Fibroblast of the aortic adventitia (primary cell): ENCODE measurements at regions not wholly inside any gene's neighbourhood (a gene's known extent, or its start where the extent isn't known, plus 50 kb on each side); places are given as distances from the start of the nearest gene placed in this dataset.

ENCODE experiments used
- DNase-seq: peaks from one replicate; pipeline ENCODE4 v3.0.0-alpha.2; 2010; ENCODE audit warnings: low read depth
- H3K4me3 ChIP-seq: 2 replicates; pipeline ENCODE4 v1.5.1; 2011; ENCODE audit warnings: low read depth, mild to moderate bottlenecking, control low read depth, low read length, moderate library complexity
- CTCF ChIP-seq: IDR thresholded peaks from 2 replicates; pipeline ENCODE4 v1.5.1; 2011; ENCODE audit warnings: mild to moderate bottlenecking, low read length, control low read depth, inconsistent platforms; ENCODE audit not compliant: insufficient read depth

GRCh38 chr1:209399800-209400199 lies 183.7 kb upstream of the CAMK1G start:
- no peak for DNase-seq
- H3K4me3 ChIP-seq = no peak overlapping the region
- TF ChIP-seq CTCF = no peak

- TF ChIP-seq CTCF = no peak
- no peak overlapping the region for H3K4me3 ChIP-seq
- DNase-seq = no peak
Observed at GRCh38 chr1:209400351-209401220, 182.9 kb upstream of the CAMK1G start.

- DNase-seq = no peak
- no peak for TF ChIP-seq CTCF
- no peak overlapping the region for H3K4me3 ChIP-seq
Observed at GRCh38 chr1:209402697-209403096, 180.8 kb upstream of the CAMK1G start.

DNA sequence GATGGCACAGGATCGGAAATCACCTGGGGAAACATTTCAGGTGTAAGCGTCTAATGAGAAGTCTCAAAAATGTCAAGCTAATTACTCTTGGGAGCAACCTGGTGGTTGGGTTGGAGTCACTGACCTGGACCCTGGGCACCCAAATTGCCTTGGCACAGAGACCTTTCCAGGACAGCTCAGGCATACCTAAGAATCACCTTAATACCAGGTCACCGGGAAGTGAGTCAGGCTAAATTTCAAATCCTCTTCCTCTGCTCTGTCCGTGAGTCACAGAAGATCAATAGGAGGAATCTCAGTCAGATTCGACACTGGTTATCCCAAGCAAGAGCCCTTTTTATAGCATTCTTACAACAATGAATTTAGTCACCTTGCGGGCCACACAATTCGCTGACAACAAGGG lies 179.6 kb upstream of the CAMK1G start:
- no peak for TF ChIP-seq CTCF
- no peak overlapping the region for H3K4me3 ChIP-seq
- no peak for DNase-seq

- no peak for DNase-seq
- TF ChIP-seq CTCF = no peak
- no peak overlapping the region for H3K4me3 ChIP-seq
Observed at GRCh38 chr1:209404577-209404976, 178.9 kb upstream of the CAMK1G start.

DNA sequence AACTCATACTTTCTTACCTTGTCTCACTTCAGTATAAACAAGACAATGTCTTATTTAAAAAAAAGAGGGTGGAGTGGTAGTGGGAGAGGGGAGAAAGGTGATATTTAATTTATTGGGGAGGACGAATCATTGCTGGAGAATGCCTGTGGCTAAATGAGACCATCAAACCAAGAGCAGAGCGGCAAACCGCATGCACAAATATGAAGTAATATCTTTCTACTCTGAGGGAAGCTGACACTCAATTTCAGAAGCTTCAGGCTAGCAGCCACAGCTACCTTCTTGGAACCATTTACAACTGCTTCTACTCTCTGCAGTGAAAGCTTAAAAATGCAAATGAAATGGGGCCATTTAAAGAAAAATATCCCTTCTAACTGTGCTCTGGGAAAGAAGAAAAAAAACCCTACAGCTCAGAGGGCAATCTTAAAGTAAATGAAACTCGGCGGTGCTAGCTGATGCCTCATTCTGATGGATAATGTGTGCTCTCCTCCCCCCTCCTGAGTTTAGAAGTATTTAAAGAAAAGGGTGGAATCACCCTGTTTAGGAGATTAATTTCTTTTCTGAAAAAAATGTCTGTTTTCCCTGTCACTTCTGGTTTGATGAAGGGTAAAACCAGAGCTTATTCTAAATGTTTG lies 178.2 kb upstream of the CAMK1G start:
- H3K4me3 ChIP-seq = no peak overlapping the region
- DNase-seq = peak; percentile 51
- TF ChIP-seq CTCF = no peak
